ENCODE measurements at regions not wholly inside any gene's neighbourhood (a gene's known extent, or its start where the extent isn't known, plus 50 kb on each side); places are given as distances from the start of the nearest gene placed in this dataset.

DNA sequence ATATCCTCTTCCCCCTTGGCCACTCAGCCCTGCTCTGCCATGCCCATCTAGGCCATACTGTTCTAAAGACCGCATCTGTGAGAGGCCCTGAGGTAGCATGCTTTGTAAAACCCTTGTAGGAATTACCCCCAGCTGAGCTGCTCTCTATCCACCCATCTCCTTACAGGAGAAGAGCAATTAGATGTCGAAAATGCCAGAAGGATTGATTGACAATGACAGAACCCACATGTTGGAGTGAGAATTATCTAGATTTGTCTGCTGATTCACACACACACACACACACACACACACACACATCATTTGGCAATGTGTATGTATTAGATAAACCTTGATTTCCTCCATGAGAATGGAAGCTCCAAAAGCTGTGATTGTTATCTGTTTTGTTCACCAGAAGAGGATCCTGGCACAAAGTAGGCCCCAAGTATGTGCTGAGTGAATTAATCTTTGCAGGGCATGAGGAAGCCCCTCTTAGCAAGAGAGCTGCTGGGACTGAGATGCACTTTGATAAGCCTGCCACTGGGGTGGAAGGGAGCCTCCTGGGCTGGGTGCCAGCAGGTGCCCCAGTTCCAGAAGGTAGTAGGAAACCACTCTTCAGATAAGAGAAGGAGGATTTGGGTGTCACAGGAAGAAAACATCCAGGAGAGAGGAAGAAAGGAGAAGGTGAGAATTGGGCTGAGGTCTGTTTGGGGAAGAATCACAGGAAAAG lies 187.5 kb upstream of the ADO start:
- H3K4me3 ChIP-seq (ENCODE audit: low read depth, low read length), result no peak overlapping the region
- TF ChIP-seq, protein P1, sequence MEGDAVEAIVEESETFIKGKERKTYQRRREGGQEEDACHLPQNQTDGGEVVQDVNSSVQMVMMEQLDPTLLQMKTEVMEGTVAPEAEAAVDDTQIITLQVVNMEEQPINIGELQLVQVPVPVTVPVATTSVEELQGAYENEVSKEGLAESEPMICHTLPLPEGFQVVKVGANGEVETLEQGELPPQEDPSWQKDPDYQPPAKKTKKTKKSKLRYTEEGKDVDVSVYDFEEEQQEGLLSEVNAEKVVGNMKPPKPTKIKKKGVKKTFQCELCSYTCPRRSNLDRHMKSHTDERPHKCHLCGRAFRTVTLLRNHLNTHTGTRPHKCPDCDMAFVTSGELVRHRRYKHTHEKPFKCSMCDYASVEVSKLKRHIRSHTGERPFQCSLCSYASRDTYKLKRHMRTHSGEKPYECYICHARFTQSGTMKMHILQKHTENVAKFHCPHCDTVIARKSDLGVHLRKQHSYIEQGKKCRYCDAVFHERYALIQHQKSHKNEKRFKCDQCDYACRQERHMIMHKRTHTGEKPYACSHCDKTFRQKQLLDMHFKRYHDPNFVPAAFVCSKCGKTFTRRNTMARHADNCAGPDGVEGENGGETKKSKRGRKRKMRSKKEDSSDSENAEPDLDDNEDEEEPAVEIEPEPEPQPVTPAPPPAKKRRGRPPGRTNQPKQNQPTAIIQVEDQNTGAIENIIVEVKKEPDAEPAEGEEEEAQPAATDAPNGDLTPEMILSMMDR (IDR thresholded peaks at IDR 0.05; ENCODE audit: low read depth, low read length), result no peak

DNA sequence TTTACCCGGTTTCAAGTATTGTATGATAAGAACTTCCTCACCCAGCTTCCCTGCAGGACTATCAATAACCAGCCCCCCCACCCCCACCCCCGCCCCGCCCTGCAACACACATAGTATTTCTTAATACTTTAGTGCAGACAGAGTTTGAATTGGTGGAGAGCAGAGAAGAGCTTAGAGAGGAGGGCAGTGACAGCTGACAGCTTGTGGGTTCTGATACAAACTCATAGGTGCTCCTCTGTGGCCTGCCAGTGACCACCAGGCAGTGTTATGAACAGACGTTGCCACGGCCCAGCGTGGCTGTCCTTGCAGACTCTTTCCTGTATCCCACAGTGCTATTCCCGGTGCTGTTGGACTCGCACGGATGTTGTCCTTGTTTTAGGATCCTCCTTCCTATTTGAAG lies 186.9 kb upstream of the ADO start:
- TF ChIP-seq, protein P1 (IDR thresholded peaks at IDR 0.05; ENCODE audit: low read depth, low read length), result no peak
- H3K4me3 ChIP-seq (ENCODE audit: low read depth, low read length), result no peak overlapping the region

DNA sequence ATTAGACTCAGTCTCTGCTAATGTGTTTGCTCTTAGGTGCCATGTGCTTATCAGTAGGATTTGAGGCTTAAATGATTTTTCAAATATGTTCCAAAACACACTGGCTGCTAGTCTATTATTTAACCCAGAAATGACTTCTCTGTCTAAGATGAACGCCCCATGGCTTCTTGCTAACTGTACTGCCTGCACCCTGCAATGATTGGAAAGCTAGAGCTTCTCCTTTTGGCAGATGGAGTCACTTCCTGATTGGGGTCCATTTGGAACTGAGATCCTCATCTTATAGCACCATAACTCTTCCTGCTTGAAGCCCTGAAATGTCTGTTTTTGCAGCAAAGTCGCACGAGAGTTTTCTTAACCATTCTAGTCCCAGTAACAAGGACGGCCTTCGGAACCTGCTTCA lies 186.5 kb upstream of the ADO start:
- H3K4me3 ChIP-seq (ENCODE audit: low read depth, low read length), result no peak overlapping the region
- TF ChIP-seq, protein P1 (IDR thresholded peaks at IDR 0.05; ENCODE audit: low read depth, low read length), result no peak

DNA sequence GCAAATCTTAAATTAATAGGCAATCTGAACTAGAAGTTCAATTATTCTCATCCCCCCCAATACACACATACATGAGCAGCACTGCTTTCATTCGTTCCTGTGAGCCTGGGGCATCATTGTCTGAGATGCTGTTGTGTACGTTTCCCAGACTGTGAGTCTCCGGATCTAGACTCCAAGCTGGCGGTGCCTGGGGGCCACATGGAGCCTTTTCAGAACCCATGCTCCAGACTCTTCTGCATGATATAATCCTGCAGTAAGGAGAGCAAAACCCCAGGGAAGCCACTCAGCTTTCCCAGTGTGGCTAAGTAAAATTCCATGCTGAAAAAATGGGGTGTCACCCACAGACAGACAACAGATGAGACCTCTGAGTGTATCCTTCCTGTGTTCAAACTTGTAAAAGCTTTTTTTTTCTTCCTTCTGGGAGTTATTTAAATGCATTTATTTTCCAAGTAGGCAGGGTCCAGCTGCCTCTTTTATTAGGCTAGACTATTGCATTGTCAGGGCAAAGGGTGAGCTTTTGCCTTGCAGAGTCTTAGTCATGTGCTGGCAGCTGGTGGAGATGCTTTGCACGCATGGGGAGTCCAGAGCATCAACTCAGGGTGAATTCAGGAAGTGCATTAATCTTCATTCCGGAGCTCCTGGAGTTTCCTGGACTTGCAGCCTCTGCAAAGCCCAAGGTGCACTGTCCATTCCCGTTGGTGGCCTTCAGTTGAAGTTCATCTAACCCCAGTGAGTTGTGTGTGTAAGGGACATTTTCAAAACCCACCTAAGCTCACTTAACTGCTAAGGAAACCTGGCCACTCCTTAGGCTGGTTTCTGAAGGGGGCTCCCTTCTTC lies 185.7 kb upstream of the ADO start:
- TF ChIP-seq, protein P1 (IDR thresholded peaks at IDR 0.05; ENCODE audit: low read depth, low read length), result no peak
- H3K4me3 ChIP-seq (ENCODE audit: low read depth, low read length), result no peak overlapping the region

DNA sequence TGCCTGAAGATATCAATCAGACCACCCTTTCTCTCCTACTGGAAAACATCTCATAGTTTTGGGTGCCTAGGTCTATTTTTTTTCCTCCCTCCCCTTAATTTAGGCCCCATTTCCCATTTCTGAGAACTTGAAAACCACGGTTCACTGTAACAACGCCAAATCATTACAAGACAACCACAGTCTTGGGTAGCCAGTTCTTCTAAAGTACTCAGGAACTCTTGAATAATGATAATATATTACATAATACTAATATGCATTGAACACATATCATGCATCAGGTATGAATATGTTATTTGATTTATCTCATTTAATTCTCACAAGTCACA lies 185.1 kb upstream of the ADO start:
- TF ChIP-seq, protein P1 (IDR thresholded peaks at IDR 0.05; ENCODE audit: low read depth, low read length), result no peak
- no peak overlapping the region for H3K4me3 ChIP-seq (ENCODE audit: low read depth, low read length)

DNA sequence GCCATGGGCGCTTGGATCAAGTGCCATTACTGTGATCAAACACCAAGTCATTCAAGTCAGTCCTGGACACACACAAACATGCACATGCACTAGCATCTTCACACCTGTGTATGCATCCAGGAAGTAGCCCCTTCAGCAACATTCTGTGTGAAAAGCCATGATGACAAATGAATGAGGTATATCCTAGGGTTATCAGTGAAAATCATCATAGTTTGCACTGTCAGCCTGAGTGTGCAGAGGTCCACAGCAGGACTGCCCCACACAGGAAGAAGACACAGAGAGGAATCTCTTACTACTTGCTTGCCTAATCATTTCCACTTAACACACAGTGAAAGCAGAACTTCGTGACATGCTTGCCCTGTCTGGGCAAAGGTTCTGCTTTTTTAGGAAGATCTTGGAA lies 184.0 kb upstream of the ADO start:
- TF ChIP-seq, protein P1 (IDR thresholded peaks at IDR 0.05; ENCODE audit: low read depth, low read length), result no peak
- H3K4me3 ChIP-seq (ENCODE audit: low read depth, low read length), result no peak overlapping the region

DNA sequence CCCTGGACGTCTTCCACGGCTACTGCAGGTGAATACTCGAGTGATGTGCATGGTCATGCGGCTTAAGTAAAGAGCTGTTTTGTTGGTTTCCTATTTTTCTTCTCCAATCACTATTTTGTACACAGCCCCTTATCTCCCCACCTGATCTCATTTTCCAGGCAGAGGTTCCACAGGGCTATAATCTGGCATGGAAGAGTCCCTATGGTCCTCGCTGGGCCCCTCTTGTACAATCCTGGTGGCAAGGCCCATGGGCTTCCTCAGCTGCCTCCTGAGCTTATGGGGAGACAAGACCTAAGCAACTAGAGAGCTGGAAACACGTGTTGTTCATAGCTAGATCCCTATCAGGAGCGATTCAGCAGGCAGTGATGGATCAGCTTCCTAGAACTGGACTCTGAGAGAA lies 181.3 kb upstream of the ADO start:
- H3K4me3 ChIP-seq (ENCODE audit: low read depth, low read length), result no peak overlapping the region
- TF ChIP-seq, protein P1 (IDR thresholded peaks at IDR 0.05; ENCODE audit: low read depth, low read length), result no peak

Measured in WI38 (cell line).